ENCODE measurements at regions not wholly inside any gene's neighbourhood (a gene's known extent, or its start where the extent isn't known, plus 50 kb on each side); places are given as distances from the start of the nearest gene placed in this dataset.

- no peak for FAIRE-seq
Measured at GRCh38 chr1:199172171-199173124, 533.6 kb downstream of the PTPRC start.

- no peak for FAIRE-seq
Measured at GRCh38 chr1:199173356-199173755, 534.5 kb downstream of the PTPRC start.

GRCh38 chr1:199174336-199174735 is 535.5 kb downstream of the PTPRC start:
- no peak for FAIRE-seq

GRCh38 chr1:199176713-199177112 is 537.9 kb downstream of the PTPRC start:
- no peak for FAIRE-seq

- FAIRE-seq = no peak
Measured at GRCh38 chr1:199177241-199177640, 538.4 kb downstream of the PTPRC start.

- FAIRE-seq = no peak
Measured at GRCh38 chr1:199178646-199179045, 539.8 kb downstream of the PTPRC start.

GRCh38 chr1:199182186-199182843 is 543.5 kb downstream of the PTPRC start:
- no peak for FAIRE-seq

GRCh38 chr1:199184180-199184579 is 545.3 kb downstream of the PTPRC start:
- no peak for FAIRE-seq

- no peak for FAIRE-seq
Measured at GRCh38 chr1:199194862-199195261, 556.0 kb downstream of the PTPRC start.

- FAIRE-seq = no peak
Measured at GRCh38 chr1:199197695-199198094, 558.9 kb downstream of the PTPRC start.

- FAIRE-seq = no peak
Measured at GRCh38 chr1:199202331-199202730, 563.5 kb downstream of the PTPRC start.

- no peak for FAIRE-seq
Measured at GRCh38 chr1:199204231-199204630, 565.4 kb downstream of the PTPRC start.

GRCh38 chr1:199205740-199206441 is 567.1 kb downstream of the PTPRC start:
- no peak for FAIRE-seq

- FAIRE-seq = no peak
Measured at GRCh38 chr1:199208847-199209246, 570.0 kb downstream of the PTPRC start.

- FAIRE-seq = no peak
Measured at GRCh38 chr1:199218065-199218464, 579.2 kb downstream of the PTPRC start.

- FAIRE-seq = no peak
Measured at GRCh38 chr1:199218533-199218932, 579.7 kb downstream of the PTPRC start.

GRCh38 chr1:199220031-199220430 is 581.2 kb downstream of the PTPRC start:
- FAIRE-seq = no peak

GRCh38 chr1:199221371-199222150 is 582.7 kb downstream of the PTPRC start:
- no peak for FAIRE-seq

- FAIRE-seq = no peak
Measured at GRCh38 chr1:199223936-199224335, 585.1 kb downstream of the PTPRC start.

GRCh38 chr1:199226163-199226562 is 587.3 kb downstream of the PTPRC start:
- FAIRE-seq = no peak

- no peak for FAIRE-seq
Measured at GRCh38 chr1:199242147-199242546, 603.3 kb downstream of the PTPRC start.

GRCh38 chr1:199242601-199243000 is 603.8 kb downstream of the PTPRC start:
- no peak for FAIRE-seq
